Retinal pigment epithelial cell (primary cell): ENCODE measurements at regions not wholly inside any gene's neighbourhood (a gene's known extent, or its start where the extent isn't known, plus 50 kb on each side); places are given as distances from the start of the nearest gene placed in this dataset.

Source experiments
- DNase-seq: peaks from one replicate; pipeline ENCODE4 v3.0.0-alpha.2; 2010; ENCODE audit warnings: low read depth
- H3K4me3 ChIP-seq: 2 replicates; pipeline ENCODE4 v1.5.1; 2011; ENCODE audit warnings: mild to moderate bottlenecking, low read length, control low read depth, moderate library complexity
- TF ChIP-seq, protein P1 (sequence below): conservative IDR thresholded peaks from 2 replicates; pipeline ENCODE4 v1.5.1; 2011; ENCODE audit warnings: low read depth, low read length, control low read depth, inconsistent platforms

DNA sequence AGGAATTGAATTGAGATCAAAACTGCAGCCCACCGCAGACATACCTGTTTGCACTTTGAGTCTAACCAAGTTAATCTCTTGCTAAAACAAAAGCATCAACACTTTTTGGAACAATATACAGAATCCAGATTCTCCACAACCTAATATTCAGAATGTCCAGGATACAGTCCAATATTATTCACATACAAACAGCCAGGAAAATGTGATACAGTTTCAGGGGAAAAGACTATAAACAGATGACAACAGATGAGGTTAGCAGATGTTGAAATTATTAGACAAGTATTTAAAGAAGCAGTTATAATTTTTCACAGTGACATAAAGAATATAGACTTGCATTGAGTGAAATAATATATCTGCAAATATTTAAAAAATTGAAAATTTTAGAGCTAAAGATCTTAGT lies 678.1 kb upstream of the CXADR start:
- TF ChIP-seq, protein P1, sequence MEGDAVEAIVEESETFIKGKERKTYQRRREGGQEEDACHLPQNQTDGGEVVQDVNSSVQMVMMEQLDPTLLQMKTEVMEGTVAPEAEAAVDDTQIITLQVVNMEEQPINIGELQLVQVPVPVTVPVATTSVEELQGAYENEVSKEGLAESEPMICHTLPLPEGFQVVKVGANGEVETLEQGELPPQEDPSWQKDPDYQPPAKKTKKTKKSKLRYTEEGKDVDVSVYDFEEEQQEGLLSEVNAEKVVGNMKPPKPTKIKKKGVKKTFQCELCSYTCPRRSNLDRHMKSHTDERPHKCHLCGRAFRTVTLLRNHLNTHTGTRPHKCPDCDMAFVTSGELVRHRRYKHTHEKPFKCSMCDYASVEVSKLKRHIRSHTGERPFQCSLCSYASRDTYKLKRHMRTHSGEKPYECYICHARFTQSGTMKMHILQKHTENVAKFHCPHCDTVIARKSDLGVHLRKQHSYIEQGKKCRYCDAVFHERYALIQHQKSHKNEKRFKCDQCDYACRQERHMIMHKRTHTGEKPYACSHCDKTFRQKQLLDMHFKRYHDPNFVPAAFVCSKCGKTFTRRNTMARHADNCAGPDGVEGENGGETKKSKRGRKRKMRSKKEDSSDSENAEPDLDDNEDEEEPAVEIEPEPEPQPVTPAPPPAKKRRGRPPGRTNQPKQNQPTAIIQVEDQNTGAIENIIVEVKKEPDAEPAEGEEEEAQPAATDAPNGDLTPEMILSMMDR, result no peak
- DNase-seq, result no peak
- H3K4me3 ChIP-seq, result no peak overlapping the region

DNA sequence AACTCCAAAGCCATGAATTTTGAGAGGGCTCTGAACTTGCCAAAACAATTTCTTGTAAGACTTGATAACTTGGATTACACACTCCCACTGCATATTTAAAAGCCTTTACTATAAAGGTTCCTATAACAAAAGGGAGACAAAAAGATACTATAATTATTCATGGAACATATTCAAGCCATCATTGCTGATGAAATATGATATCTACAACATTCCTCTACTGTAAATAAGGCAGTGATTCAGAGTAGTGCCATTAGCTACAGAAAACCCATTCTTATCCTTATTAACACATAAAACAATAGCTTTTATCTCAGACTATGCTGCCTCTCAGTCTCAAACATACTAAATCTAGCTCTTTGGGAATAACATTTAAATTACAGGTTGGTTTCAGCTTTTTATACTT lies 675.5 kb upstream of the CXADR start:
- H3K4me3 ChIP-seq, result no peak overlapping the region
- DNase-seq, result peak; percentile 29
- TF ChIP-seq, protein P1, result no peak

DNA sequence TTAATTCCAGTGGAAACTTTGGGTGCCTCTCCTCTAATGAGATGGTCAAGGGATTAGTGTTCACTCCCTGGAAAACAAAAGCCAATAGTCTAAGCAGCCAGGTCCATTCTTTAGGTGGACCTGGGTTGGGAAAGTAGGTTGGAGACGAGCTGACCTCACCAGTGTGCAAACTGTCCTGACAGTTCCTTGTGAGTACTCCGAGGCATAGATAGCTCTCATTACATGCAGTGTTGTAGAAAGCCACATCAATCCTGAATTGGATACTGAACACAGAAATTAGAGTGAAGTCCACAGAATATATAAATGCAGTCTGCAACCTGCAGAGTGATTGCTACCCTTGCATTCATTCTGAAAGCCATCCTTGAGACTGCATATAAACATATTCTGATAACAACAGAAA lies 675.1 kb upstream of the CXADR start:
- H3K4me3 ChIP-seq, result no peak overlapping the region

DNA sequence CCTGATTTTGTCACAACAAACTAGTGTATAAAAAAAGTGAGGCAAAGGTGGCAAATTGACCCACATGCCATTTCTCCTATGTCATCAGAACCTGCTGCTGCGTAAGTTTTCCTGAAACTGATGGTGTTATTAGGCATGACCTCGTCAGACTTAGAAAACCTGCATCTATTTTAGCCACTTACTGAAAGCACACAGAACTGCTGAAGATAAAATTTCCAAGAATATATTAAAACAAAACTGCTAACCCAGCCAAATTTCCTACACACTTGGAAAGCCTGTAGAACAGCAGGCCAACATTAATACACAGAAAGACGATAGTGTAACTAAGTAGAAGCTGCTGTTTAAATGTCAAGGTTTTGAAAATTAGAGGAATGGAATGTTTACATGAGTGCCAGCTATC lies 674.5 kb upstream of the CXADR start:
- peak; percentile 8 for DNase-seq
- H3K4me3 ChIP-seq, result no peak overlapping the region
- TF ChIP-seq, protein P1, result no peak

More for the DNA sequence above, 675.1 kb upstream of the CXADR start:
- TF ChIP-seq, protein P1, result no peak
- no peak for DNase-seq

DNA sequence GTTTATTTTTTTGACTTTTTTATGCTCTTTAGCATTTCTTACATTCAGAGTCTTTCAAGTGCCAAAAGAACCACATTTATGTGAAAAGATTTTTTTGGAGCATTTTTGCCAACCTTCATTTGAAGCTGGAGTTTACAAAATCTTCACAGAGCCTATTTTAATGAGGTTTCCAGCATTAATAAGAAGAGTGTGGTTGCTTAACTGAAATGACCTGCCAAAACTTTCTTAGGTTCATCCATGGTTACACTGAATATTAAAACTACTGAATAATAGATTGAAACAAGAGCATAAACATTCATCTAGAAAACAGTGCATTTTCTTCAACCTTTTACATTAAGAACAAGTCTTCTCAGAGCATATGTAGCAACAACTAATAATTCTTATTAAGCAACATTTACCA lies 672.3 kb upstream of the CXADR start:
- TF ChIP-seq, protein P1, result no peak

DNA sequence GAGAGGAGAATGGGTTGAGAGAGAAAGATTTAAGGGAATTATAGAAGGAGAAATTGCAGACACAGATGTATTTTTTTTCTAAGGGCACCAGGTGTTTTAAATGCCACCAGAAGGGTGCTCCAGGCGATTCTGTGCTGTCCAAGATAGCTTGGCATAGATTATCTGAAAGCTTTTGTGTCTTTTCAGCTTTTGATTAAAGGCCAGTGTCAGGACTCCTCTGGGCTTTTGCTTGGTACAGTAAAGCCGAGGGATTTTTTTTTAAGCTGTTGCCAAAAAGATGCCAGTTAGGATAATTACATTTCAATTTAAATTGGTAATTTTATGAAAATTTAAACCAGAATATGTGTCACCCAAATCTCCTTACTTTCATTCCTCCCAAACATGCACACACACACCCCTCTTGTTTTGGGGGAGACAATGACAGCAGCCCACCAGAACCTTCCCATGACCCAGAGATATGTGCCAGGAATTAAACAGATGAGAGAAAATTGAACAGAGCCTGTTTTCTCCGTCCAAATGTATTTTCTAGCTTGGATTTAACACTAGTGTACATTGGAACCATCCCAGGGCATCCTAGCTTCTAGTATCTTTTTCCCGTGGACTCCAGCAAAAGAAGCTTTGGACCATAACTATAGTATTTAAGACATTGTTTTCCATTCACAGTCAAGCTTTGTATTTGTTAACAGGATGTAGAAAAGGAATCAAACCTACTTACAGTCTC lies 670.7 kb upstream of the CXADR start:
- TF ChIP-seq, protein P1, result no peak
- no peak overlapping the region for H3K4me3 ChIP-seq
- DNase-seq, result no peak

More for the DNA sequence above, 672.3 kb upstream of the CXADR start:
- DNase-seq, result no peak
- no peak overlapping the region for H3K4me3 ChIP-seq

DNA sequence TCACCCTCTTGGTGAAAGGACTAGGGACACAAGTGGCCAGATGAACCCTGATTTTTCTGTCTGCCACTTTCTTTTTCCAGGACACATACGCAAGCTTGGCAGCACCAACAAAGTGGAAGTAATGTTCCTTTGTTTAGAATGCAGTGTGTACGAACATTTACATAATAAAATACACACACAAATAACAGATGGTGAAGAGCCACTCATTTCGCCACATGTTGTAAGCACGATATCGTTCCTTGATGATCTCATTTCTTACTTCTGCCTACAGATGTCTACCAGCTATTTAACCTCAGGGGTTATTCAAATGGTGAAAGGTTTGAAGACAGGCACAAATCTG lies 670.2 kb upstream of the CXADR start:
- TF ChIP-seq, protein P1, result no peak
- no peak overlapping the region for H3K4me3 ChIP-seq
- no peak for DNase-seq
